AG09309 (cell line): ENCODE measurements at regions not wholly inside any gene's neighbourhood (a gene's known extent, or its start where the extent isn't known, plus 50 kb on each side); places are given as distances from the start of the nearest gene placed in this dataset.

Experiments used
- DNase-seq: peaks from one replicate; pipeline ENCODE4 v3.0.0-alpha.2; 2010; ENCODE audit warnings: low read depth
- H3K4me3 ChIP-seq: 2 replicates; pipeline ENCODE4 v1.5.1; 2011; ENCODE audit warnings: mild to moderate bottlenecking, low read depth, low read length, moderate library complexity; ENCODE audit not compliant: control insufficient read depth
- TF ChIP-seq, protein P1 (sequence below): IDR thresholded peaks from 2 replicates; pipeline ENCODE4 v1.5.1; 2011; ENCODE audit warnings: mild to moderate bottlenecking, low read depth, low read length, inconsistent platforms; ENCODE audit not compliant: insufficient read depth, control insufficient read depth; ENCODE audit errors: missing control alignments

DNA sequence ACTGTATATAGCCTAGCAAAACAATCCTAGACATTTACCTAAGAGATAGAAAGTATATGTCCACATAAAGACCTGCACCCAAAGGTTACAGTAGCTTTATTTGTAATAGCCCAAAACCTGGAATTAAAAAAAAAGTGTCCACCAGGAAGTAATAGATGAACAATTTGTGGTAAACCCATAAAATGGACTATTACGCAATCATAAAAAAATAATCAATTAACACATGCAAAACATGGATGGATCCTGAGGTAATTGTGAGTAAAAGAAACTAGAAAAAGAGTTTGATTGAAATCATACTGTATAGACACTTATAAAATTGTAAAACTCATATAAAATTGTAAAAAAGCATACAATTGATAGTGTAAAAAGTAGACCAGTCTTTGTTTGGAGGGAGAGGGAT, 673.0 kb upstream of the ZNF804A start:
- TF ChIP-seq, protein P1, sequence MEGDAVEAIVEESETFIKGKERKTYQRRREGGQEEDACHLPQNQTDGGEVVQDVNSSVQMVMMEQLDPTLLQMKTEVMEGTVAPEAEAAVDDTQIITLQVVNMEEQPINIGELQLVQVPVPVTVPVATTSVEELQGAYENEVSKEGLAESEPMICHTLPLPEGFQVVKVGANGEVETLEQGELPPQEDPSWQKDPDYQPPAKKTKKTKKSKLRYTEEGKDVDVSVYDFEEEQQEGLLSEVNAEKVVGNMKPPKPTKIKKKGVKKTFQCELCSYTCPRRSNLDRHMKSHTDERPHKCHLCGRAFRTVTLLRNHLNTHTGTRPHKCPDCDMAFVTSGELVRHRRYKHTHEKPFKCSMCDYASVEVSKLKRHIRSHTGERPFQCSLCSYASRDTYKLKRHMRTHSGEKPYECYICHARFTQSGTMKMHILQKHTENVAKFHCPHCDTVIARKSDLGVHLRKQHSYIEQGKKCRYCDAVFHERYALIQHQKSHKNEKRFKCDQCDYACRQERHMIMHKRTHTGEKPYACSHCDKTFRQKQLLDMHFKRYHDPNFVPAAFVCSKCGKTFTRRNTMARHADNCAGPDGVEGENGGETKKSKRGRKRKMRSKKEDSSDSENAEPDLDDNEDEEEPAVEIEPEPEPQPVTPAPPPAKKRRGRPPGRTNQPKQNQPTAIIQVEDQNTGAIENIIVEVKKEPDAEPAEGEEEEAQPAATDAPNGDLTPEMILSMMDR, result no peak
- DNase-seq, result no peak
- no peak overlapping the region for H3K4me3 ChIP-seq

DNA sequence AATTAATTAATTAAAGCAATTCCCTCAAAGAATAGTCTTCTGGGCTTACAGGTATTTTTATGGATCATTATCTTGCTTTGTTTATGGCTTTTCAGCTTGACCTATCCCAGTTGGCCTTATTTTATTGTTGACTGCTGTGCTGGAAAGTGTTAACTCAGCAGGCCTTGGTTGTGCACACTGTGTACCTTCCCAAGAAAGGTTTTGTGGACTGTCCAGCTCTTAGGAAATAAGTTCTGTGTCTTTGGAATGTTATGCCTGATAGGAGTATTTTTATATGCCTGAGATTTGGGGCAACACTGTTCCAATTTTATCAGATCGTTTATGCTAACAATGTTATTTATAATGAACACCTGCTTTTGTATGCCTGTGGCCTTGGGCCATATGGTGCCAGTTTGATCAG, 671.9 kb upstream of the ZNF804A start:
- TF ChIP-seq, protein P1, result no peak
- no peak overlapping the region for H3K4me3 ChIP-seq

DNA sequence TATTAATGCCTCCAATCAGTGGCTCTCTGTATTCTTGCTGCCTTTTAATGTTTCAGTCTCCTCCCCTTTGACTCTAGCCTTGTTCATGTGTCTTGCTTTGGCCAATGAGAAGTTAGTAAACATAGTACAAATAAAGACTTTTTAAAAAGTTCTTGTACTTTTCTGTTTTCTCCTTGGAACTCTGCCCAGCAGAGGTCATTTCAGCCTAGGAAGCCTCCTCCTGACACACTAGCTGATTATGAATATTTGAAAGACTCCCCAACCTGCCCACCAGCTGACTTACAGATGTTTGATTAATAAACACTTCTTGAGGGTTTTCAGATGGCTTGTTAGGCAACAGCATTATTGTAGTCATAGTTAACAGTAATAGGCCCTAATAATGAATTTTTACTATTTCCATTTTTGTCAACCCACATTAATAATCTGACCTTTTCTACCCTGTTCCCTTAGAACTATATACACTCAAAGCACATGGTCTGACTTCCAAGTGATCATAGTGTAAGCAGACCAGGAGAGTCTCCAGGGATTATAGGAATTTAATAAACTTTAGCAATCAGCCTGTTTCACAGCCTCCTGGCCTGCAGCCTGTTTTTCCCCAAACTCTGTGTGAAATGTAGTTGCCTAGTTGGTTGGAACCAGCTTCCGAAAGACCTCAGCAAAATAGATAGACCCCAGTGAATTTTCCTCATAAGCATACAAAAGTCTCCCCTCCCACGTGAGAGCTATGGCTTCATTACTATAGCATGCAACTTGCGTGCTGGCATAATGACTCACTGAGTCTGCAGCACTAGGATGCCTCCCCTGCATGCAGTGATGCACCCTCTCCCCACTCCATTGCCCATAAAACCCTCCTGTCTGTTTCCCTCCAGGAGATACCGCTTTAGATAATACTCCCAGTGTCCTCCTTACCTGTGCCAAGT, 670.7 kb upstream of the ZNF804A start:
- DNase-seq, result no peak
- TF ChIP-seq, protein P1, result no peak
- H3K4me3 ChIP-seq, result no peak overlapping the region

More for the DNA sequence above, 671.9 kb upstream of the ZNF804A start:
- DNase-seq, result no peak

DNA sequence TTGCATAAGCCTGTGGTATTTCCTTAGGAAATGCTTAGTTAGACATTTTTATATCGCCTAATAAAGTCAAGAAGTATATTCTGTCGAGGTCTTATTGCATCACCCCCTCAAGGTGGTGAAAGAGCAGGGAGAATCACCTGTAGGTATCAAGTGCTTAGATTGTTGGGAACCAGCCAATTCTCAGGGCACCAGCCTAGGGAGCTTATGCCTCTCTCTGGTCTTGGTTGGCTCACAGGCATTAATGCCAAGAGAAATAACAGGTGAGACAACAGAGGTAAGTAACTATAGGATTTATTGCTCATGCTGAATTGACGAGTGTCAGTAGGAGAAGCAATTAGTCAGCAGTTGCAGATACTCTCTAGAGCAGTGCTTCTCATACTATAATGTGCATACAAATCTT, 663.3 kb upstream of the ZNF804A start:
- no peak for DNase-seq
- H3K4me3 ChIP-seq, result no peak overlapping the region
- TF ChIP-seq, protein P1, result no peak

DNA sequence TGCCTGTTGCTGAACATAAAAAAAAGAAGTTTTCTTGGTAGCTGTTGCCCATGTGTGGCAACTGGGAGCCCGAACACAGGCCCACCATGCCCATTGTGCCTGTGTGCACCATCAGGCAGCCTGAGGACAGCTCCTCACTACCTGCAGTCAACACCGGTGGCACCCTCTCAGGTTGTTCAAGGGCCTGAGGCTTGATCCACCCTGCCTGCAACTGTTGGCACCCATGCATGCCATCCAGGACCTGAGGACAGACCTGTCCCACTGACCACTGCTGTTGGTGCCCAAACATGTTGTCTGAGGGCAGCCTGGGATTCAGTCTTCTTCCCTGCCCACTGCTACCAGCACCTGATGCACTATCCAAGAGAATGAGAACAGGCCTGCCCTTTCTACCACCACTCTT, 661.1 kb upstream of the ZNF804A start:
- DNase-seq, result no peak
- TF ChIP-seq, protein P1, result no peak
- H3K4me3 ChIP-seq, result no peak overlapping the region

DNA sequence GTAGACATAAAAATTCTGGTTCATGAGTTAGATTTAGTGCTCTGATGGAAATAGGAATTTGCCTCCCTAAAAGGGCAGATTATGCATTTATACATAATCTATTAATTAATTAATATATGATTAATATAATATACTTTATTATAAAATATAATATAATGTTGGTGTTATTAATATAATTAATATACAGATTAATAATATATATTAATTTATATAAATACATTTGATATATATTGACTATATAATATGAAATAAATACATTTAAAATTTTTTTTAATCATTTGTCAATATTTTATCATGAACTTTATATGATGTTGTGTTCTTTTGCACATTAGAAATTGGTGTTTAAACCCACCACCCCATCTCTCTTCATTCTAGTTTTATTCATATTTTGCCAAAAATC, 652.1 kb upstream of the ZNF804A start:
- DNase-seq, result no peak
- TF ChIP-seq, protein P1, result no peak
- H3K4me3 ChIP-seq, result no peak overlapping the region

DNA sequence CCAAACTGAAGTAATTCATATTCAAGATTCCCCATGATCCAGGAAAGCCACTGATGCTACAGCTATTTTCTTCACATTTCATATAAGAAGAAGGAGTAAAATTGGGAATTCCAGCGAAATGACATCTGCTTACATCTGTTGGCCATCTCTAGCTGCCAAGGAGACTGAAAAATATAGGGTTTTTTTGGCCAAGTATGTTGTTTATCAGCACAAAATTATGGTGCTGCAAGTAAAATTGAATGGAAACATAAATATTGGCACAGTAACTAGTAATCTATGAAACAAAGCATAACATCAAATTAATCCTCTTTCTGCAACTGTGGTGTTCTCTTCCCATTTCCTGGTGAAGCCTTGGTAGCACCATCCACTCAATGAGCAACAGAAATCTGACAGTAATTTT, 649.5 kb upstream of the ZNF804A start:
- H3K4me3 ChIP-seq, result no peak overlapping the region
- no peak for DNase-seq
- TF ChIP-seq, protein P1, result no peak
